ENCODE measurements at regions not wholly inside any gene's neighbourhood (a gene's known extent, or its start where the extent isn't known, plus 50 kb on each side); places are given as distances from the start of the nearest gene placed in this dataset.

- no peak for TF ChIP-seq CTCF (conservative IDR thresholded peaks at IDR 0.05; ENCODE audit: low read depth, low read length)
- no peak for TF ChIP-seq EZH2 (IDR thresholded peaks at IDR 0.05; ENCODE audit: borderline replicate concordance, low read depth, low read length, poor library complexity, severe bottlenecking)
- no peaks in the 10 kb centered on the region for H3K9me3 ChIP-seq (ENCODE audit: low read depth, low read length, poor library complexity, severe bottlenecking)
- ChIA-PET POLR2A (ENCODE audit: low non-redundant PET) (no interaction called here), CTCF (interaction anchor here (0.5 kb wide), 1 partner anchor 1354 kb away, joined by 5 read pairs; no protein-coding TSS in a partner anchor)
- H3K4me3 ChIP-seq (ENCODE audit: low read depth, low read length, poor library complexity, severe bottlenecking): no peak overlapping the region
- BruUV-seq (replicated peaks): no TSS peak
- intact Hi-C loops (cut with micrococcal nuclease; ENCODE audit: unreplicated experiment): no loop called here
- H3K36me3 ChIP-seq (ENCODE audit: insufficient read depth, low read length, poor library complexity, severe bottlenecking): no peaks in the 10 kb centered on the region
- no peak for DNase-seq (ENCODE audit: low spot score)
- no peak overlapping the region for H3K27ac ChIP-seq (ENCODE audit: low read depth, low read length, poor library complexity, severe bottlenecking)
- H3K27me3 ChIP-seq (replicated peaks; ENCODE audit: insufficient read depth, low read depth, low read length, poor library complexity): no peaks in the 10 kb centered on the region
- H3K4me1 ChIP-seq (ENCODE audit: insufficient read depth, low read length, poor library complexity, severe bottlenecking): no peaks in the 10 kb centered on the region
Observed at GRCh38 chr9:87786876-87787275, 61.0 kb downstream of the CTSL start.

DNA sequence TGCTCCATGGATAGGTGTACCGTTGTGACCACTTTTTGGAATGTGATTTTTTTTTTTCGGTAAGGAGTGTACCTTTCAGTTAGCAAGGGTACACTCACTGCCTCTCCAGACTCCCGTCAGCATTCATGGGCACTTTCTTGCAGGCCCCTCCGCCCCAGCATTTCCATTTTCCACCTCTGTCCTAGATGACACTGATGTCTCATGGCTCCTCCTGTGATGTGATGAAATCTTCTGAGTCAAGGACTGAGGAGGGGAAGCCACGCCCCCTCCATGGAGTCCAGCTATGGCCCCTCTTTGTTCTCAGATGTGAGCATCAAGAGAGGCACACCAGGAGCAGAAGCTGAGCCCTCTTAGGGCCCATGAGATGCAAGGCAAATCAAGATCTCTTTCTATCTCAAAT is 61.8 kb downstream of the CTSL start:
- peak; percentile 24 for DNase-seq (ENCODE audit: low spot score)
- BruUV-seq (replicated peaks): no TSS peak
- Histone ChIP-seq H3K27ac (ENCODE audit: low read depth, low read length, poor library complexity, severe bottlenecking) (no peak overlapping the region), H3K9me3 (ENCODE audit: low read depth, low read length, poor library complexity, severe bottlenecking) (no peaks in the 10 kb centered on the region), H3K36me3 (ENCODE audit: insufficient read depth, low read length, poor library complexity, severe bottlenecking) (no peaks in the 10 kb centered on the region), H3K4me1 (ENCODE audit: insufficient read depth, low read length, poor library complexity, severe bottlenecking) (no peaks in the 10 kb centered on the region), H3K4me3 (ENCODE audit: low read depth, low read length, poor library complexity, severe bottlenecking) (no peak overlapping the region), H3K27me3 (replicated peaks; ENCODE audit: insufficient read depth, low read depth, low read length, poor library complexity) (no peaks in the 10 kb centered on the region)
- TF ChIP-seq CTCF (conservative IDR thresholded peaks at IDR 0.05; ENCODE audit: low read depth, low read length) (no peak), EZH2 (IDR thresholded peaks at IDR 0.05; ENCODE audit: borderline replicate concordance, low read depth, low read length, poor library complexity, severe bottlenecking) (no peak)
- CTCF ChIA-PET: no interaction called here
- POLR2A ChIA-PET (ENCODE audit: low non-redundant PET): no interaction called here
- intact Hi-C loops (cut with micrococcal nuclease; ENCODE audit: unreplicated experiment): no loop called here

GRCh38 chr9:87792831-87793288 is 66.9 kb downstream of the CTSL start:
- DNase-seq (ENCODE audit: low spot score): no peak
- intact Hi-C loops (cut with micrococcal nuclease; ENCODE audit: unreplicated experiment): no loop called here
- Histone ChIP-seq H3K27me3 (replicated peaks; ENCODE audit: insufficient read depth, low read depth, low read length, poor library complexity) (no peaks in the 10 kb centered on the region), H3K9me3 (ENCODE audit: low read depth, low read length, poor library complexity, severe bottlenecking) (no peaks in the 10 kb centered on the region), H3K4me1 (ENCODE audit: insufficient read depth, low read length, poor library complexity, severe bottlenecking) (peaks cover 9% of the 10 kb centered on the region), H3K27ac (ENCODE audit: low read depth, low read length, poor library complexity, severe bottlenecking) (no peak overlapping the region), H3K4me3 (ENCODE audit: low read depth, low read length, poor library complexity, severe bottlenecking) (no peak overlapping the region), H3K36me3 (ENCODE audit: insufficient read depth, low read length, poor library complexity, severe bottlenecking) (no peaks in the 10 kb centered on the region)
- BruUV-seq (replicated peaks): no TSS peak
- ChIA-PET CTCF (no interaction called here), POLR2A (ENCODE audit: low non-redundant PET) (no interaction called here)
- TF ChIP-seq CTCF (conservative IDR thresholded peaks at IDR 0.05; ENCODE audit: low read depth, low read length) (no peak), EZH2 (IDR thresholded peaks at IDR 0.05; ENCODE audit: borderline replicate concordance, low read depth, low read length, poor library complexity, severe bottlenecking) (no peak)
